ENCODE measurements at regions not wholly inside any gene's neighbourhood (a gene's known extent, or its start where the extent isn't known, plus 50 kb on each side); places are given as distances from the start of the nearest gene placed in this dataset.

DNA sequence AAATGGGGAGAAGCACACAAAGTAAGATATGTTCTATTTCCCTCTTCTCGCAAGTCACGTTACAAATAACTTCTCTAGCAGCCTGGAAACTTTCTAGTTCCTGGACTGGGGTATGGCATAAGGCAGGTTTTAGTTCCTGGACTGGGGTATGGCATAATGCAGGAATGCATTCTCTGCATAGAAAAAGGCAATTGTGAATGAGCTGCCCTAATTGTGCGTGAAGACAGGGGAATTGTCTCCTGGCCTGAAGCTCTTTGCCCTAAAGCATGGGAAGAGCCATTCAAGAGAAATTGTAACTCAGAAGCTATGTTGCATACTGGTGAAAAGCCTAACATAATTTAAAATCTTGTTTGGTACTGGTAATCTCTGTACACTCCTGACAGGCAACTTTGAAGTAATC is 54.3 kb upstream of the CBLB start:
- no peak for DNase-seq

DNA sequence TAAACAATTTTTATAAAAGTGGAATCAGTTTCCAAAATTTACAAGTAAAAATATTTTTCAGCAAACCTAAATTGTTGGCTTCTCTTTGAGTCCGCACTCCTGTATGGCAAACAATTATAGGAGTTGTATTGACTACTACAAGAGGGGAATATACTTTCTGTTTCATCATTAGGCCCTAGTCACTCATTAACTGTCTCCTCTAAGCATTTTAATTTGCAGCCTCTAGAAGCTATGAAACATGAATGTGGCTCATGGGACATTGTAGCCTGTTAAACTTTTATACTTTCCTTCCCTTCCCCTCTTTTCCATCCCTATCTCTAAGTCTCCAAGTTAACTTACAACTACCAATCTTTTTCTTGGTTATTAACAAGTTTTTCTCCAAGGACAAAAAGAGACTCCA is 58.9 kb upstream of the CBLB start:
- no peak for DNase-seq

DNA sequence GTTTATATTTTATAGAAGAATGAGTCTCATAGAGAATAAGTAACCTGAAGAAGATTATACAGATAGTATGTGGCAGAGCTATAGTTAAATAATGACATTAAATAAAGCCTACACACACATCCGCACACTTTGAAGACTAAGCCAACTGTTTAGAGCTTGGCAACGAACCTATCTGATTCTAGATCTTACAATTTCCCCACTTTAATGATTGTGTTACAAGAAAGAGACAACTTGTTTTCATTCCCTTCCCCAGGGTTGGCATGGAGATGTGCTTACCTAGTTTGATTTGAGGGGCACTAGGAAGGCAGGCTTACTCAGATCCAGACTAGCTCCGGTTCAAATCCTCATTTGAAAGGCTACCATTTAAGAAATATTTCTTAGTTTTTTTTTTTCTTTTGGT is 61.9 kb upstream of the CBLB start:
- DNase-seq: no peak

DNA sequence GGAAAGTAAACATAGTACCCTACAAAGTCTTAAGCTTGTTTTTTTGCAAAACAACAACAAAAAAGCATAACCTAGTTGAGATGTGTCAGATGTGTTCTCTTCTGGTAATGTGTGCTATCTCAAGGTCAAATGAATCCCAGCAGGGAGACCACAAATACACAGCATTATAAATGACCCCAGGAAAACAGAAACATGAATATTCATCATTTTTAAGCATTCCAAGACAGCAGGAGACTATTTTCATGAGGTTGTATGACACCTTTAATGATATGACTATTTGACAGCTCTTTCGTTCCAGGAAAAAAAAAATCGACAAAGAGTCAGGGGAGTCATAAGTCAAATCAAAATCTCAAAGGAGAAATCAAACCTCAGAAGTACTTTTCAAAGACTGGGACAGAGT is 62.7 kb upstream of the CBLB start:
- DNase-seq: no peak

DNA sequence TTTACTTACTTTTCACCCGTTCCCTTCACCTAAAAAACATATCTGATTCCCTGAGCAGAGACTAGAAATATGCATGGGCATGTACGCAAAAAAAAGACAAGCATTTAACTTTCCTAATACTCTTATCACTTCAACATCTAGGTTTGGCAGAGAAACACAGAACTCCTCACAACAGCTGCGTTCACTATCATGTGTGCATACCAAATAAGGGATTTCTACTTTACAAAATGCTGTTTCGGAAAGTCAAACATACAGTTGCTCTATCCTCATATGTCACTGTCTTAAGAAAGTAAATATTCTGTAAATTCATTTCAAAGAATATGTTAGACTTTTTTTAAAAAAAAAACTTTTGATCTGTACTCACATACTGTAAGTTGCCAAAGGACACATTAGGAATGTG is 65.1 kb upstream of the CBLB start:
- DNase-seq: no peak

DNA sequence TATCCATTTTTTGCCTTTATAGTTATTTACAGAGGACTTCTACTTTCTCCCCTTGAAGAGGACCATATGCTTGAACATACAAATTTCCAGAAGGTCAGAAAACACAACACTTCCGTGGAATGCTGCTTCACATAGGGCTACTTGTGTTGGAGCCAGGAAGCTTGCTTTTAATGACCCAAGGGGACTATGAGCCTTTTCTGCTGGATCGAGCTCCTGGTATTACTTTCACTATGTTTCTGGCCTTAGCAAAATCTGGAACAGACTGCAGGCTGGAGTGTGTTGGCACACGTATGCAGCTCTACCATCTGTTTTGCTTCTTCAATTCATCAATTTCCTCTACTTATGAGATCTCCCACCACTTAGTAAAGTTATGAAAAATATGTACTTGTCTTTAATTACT is 69.3 kb upstream of the CBLB start:
- DNase-seq: no peak

DNA sequence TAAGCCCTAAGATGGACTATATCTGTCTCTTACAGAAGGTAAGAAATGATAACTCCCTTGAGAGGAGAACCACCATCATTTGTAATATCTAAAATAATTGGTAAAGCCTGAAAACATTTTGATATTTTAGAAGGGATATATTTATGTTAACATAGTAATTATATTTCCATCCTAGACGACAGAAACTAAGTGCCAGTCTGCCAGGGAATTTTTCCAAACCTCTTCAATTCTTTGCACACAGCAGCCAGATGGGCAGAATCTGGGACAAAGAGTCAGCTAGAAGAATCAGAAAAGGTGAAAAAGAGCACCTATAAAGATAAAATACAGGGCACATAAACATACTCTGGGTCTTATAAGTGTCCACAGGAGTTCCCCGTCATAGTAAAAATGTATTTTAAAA is 70.0 kb upstream of the CBLB start:
- no peak for DNase-seq

DNA sequence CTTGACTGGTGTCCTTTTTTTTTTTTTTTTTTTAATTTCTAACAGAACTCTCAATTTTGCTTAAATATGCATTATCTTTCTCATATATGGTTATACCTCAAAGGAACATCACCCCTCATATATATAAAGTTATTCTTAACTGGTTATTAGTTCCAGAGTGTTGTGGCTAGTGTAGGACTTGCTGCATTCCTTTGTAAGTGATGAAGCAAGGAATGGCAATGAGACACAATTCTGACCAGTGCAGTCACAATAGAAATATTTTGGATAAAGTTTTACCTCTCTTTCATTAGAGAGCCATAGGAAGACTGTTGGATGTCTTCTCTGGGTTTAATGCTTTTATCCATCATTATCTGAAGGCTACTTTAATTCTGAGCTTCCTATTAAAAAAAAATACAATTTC is 75.5 kb upstream of the CBLB start:
- DNase-seq: no peak

DNA sequence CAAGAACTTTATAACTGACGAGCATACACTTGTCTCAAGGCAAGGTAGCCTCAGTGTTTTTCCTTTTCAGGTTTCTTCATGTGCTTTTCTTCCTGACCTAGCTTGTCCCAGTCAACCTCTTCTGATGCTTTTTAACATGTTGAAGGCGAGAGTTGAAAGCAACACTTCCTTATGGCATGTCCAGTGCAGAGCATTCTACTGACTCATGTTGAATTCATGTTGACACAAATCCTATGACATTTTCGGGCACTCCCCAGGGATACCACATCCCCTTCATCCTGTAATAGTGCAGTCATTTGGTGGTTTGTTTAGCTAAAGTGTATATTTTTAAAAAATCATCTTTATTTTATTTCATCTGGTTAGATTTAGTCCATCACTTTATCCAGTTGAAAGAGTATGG is 75.9 kb upstream of the CBLB start:
- no peak for DNase-seq

DNA sequence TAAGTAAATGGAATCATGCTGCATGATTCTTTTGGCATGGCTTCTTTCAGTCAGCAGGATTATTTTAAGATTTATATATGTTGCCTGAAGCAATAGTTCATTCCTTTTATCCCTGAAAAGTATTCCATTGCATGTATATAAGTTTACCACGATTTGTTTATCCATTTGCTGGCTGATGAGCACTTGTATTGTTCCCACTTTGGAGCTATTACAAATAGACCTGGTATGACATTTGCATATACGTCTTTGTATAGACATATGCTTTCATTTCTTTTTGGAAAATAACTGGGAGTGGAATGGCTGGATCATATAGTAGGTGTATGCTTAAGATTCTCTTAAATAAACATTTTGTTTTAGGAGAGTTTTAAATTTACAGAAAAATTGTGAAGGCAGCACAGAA is 79.3 kb upstream of the CBLB start:
- DNase-seq: no peak

DNA sequence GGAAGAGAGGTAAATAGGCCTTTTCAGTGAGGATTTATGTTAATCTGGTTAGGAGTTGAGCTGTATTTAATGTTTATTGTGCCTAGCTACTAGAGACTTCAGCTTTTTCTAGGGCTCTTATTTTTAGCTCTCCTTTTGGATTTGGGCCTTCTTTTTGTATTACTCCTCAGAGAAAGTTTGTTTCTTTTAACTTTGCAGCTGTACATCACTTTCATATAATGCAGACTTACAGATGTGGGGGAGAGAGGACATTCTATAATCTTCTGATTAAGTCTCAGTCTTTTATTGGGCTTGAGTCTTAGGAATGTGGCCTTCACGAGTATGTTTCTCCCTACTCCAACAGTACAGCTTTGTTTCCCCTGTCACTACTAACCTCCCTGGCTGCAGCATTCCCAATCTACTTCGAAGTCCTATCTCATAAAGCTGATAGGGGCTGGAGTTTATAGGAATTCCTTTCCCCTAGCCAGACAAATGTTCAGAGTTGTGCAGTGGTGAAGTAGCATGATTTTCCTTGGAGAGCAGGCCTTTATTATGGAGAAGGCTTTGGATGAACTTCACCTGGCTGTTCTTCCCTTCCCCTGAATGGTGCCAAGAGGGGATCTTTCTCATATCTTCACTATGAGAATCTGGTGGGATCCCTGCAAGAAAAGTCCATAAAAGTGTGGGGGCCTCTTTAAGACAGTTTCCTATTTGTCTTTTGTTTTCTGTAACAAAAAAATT is 82.2 kb upstream of the CBLB start:
- DNase-seq: no peak

DNA sequence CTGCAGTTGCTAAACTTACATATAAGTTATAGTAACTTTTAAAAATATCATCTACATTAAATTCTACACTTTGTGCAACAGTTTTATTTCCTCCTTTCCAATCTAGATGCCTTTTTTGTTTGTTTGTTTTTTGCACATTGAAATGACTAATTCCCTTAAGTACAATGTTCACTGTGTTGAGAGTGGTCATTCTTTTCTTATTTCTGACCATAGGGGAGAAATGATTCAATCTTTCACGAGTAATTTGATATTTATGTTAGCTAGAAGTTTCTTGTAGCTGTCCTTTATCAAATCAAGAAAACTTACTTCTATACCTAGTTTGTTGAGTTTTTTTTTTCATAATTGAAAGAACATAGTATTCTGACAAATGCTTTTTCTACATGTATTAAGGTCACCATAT is 85.0 kb upstream of the CBLB start:
- DNase-seq: no peak

DNA sequence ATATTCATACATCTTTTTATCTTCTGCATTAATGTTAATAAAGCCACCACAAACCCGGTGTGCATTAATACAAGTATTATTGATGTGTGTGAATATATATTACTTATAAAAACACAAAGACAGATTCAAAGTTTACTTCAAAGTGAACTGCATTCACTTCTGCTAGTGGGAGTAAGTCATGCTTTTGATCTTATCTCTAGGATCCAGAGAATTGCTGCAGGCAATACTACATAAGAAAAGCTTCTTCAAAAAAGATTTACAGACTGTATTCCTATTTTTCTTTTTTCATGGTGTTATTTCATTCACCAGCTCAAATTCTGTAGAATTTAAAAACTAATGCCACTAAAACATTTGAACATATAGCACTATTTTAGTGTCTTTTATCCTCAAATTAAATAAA is 87.5 kb upstream of the CBLB start:
- no peak for DNase-seq

DNA sequence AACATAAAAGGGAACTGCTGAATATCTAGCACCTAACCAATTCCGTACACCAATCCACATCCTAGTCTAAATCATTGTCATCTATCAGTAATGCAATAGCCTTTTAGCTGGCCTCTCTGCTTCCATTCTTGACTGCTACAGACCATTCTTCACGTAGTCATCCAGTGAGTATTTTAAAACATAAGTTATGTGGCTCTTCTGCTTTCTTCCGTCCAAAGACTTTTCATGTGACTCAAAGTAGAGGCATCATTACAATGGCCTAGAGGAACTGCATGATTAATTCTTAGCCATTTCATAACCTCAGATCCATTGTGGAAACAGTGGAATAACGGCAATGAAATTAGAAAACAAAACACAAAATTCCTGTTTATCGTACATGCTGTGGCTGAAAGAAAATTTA is 88.9 kb upstream of the CBLB start:
- no peak for DNase-seq

DNA sequence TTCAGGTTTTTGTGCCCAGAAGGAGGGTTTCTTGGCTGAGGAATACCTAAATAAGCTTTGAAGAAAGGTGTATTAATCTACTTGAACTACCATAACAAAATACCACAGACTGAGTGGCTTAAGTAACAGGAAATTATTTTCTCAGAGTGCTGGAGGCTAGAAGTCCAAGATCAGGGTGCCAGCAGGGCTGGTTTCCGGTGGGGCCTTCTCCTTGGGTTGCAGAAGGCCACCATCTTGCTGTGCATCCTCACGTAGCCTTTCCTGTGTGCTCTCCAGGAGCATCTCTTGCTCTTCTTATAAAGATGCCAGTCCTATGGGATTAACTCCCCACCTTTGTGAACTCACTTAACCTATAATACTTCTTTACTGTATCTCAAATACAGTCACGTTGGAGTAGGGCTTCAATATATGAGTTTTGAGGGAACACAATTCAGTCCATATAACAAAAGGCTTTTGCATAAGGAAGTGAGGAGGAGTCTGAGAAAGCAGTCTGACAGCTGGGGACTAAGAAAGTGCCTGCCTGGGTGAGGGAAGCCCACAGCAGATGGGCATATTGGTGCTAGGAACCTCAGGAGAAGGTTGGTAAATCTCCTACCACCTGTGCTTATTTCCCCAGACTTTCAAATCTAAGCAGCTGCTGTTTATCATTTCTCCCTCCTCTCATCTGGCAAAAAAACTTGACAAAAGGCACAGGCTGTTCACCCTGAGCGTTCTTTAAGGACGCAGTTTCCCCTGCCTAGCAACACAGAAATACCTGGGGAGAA is 89.6 kb upstream of the CBLB start:
- DNase-seq: no peak

DNA sequence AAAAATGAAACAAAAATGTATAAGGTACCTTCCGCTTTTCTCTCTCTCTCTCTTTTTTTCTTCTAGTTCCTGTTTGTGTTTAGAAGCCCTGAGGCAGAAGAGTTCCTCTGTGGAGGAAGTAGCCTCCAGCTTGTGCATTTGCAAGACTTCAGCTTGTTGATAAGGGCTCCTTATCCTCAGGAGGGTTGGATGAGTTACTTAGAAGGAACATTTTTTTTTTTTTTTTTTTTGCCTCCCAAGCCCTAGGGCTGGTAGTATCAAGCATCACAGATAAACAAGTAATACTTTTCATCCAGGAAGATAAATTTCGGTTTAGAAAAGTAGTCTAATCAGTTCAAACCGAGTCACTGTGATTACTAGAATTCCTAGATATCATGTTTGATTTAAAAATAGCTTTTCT is 91.0 kb upstream of the CBLB start:
- DNase-seq: no peak

DNA sequence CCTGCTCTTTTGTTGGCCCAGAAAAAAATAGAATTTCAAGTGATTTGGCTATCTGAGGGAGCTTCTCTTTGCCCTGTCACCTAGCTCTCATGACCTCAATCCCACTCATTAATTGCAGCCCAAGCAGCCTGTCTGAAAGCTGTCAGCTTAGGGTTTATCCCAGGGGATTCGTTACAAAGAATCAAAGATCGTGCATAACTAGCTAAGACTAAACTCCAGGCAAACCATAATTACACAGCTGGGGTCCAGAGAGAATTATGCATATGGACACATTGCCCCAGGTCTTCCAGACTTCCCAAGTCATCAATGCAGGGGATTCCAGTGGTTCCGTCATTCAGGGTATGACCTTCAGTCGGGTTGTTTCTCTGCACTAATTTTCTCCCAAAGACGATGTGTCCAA is 91.6 kb upstream of the CBLB start:
- DNase-seq: no peak

DNA sequence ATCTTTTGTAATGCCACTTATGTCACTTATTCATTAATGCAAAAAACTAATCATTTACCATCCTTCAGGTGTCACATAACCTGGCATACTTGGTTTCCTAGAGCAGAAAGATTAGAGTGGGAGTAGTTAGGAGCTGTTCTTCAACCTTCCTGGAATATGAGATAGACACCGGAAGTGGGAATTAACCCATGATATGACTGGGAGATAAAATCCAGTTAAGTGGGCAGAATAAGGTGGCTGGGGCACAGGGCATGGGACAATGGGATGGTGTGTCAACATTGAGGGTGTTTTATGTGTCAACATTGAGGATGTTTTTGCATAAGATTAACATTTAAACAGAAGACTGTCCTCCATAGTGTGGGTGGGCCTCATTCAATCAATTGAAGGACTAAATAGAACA is 94.3 kb upstream of the CBLB start:
- no peak for DNase-seq

DNA sequence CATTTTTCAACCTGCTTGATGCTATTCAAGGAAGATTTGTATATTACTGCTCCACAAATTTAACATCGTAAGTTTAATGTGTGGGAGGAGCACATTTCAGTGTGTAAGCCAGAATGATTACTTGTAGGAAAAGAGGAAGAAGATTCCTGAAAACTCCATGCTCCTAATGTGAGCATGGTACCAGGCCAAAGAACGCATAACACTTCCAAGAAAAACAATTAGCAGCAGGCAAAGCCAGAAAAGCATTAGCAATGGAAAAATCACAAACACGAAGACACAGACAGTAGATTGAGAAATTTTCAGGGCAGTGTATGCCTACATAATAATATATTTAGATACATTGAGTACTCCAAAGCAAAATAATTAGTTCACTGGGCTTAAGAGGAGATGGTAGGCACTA is 96.6 kb upstream of the CBLB start:
- no peak for DNase-seq

DNA sequence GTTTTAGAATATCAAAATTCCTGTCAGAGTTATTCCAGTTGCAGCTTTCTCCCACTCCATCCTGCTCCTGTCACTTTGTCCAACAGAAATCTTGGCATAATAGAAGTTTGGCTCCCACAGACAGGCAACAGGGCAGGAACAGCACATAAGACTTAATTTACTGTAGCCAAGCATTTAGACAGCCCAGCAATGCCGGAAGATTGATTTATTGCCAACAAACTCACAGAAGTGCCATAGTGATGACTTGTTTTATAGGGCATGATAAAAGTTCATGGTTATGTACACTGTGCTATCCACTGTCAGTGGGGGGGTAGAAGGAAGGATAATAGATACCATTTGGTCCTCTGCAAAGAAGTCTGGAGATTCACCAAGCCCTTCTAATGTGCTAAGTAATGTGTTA is 98.3 kb upstream of the CBLB start:
- DNase-seq: no peak

DNA sequence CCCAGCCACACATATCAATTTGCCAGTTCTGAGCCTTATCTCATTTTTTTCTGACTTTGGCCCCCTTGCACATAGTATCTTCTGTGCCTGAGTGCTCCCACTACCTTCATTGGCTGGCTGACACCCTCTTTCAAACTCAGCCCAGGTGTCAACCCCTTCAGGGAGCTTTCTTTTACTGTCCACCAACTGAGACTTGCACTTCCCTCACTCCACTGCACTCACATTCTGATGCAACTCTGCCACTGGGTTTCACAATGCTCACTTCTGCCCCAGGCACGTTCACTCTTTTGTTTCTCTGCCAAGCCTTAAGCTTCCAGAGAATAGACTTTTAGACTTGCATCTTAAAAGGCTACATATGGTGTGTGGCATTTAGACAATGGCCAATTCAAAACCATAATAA is 101.5 kb upstream of the CBLB start:
- no peak for DNase-seq

DNA sequence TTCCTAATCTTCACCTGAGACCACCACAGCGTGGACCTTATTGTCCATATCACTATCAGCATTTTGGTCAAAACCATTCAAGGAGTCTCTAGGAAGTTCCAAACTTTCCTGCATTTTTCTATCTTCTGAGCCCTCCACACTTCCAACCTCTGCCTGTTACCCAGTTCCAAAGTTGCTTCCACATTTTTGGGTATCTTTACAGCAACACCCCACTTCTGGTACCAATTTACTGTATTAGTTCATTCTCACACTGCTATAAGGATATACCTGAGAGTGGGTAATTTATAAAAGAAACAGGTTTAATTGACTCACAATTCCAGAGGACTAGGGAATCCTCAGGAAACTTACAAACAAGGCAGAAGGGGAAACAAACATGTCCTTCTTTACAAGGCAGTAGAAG is 103.3 kb upstream of the CBLB start:
- no peak for DNase-seq

DNA sequence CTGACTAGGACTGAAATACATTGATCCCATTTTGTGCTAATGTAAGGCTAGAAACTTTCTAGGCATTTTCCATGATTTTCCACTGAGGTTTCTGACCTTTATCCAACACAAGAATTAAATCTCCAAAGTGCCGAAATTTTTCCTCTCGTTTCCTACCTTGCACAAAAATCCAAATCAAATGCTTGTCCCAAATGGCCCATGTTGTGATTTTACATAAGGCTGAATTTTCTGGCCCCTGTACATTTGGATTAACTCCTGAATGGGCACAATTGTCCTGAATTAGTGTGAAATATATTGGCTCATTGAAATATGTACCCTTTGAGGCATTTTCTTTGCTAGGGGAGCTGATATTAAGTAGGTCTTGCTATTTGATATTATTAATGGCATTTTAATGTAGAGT is 105.6 kb upstream of the CBLB start:
- DNase-seq: no peak

DNA sequence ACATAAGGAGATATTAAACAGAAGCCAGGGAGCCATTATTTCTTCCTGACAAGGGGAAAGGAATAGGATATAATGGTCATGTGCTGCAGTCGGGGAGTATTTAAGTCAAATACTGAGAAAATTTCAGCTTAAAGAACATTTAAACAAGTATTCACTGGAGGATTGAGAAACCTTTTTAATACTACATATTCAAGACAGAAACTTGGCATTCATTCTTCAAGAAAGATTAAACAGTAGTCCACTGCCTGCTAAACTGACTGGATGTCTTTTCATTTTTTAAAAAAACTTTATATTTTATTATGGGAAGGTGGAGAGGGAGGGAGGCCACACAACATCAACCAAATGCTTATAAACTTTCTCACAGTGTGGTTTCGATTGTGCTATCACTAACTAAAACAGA is 107.4 kb upstream of the CBLB start:
- no peak for DNase-seq

DNA sequence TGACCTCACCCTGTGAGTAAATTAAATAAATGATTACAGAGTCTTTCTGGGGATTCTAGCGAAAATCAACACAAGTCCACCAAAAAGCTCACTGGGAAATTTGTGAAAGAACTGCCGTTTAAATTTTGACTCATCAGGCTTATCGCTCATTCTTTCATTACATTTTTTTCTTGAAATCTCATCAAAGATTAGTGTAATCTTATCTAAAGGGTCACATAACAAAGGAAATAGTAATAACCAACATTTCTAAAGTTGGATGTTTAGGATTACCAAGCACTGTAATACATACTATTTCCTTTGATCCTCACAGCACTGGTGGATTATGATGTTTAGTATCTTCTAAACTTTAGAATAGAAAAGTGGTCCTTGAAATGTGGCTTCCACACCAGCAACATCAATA is 111.1 kb upstream of the CBLB start:
- DNase-seq: no peak

Measured in activated CD4-positive, alpha-beta T cell treated with anti-CD3 and anti-CD28 coated beads, Interleukin-2, amount 50 U/mL, for 48 hours (primary cell).